Loucy (cell line): ENCODE measurements at regions not wholly inside any gene's neighbourhood (a gene's known extent, or its start where the extent isn't known, plus 50 kb on each side); places are given as distances from the start of the nearest gene placed in this dataset.

Source experiments
- H2AFZ ChIP-seq: fragments of 200-600 bp; sonication (generic); 2 replicates; pipeline ENCODE4 v1.6.0; 2016; ENCODE audit warnings: antibody characterized with exemption, mild to moderate bottlenecking, low read length, moderate library complexity
- H3F3A ChIP-seq: fragments of 200-600 bp; 2 replicates; pipeline ENCODE4 v1.6.0; 2016; ENCODE audit warnings: antibody characterized with exemption, low read depth, mild to moderate bottlenecking
- H3K27me3 ChIP-seq: fragments of 200-600 bp; sonication (generic); 2 replicates; pipeline ENCODE4 v1.6.1; 2014; ENCODE audit warnings: low read length, mild to moderate bottlenecking; ENCODE audit not compliant: insufficient read depth, poor library complexity, severe bottlenecking
- H3K36me3 ChIP-seq: fragments of 200-600 bp; sonication (generic); 2 replicates; pipeline ENCODE4 v1.6.1; 2016; ENCODE audit warnings: low read length; ENCODE audit not compliant: insufficient read depth
- H3K4me1 ChIP-seq: fragments of 200-600 bp; sonication (generic); 2 replicates; pipeline ENCODE4 v1.5.1; 2014; ENCODE audit warnings: low read length, mild to moderate bottlenecking; ENCODE audit not compliant: insufficient read depth, poor library complexity, severe bottlenecking
- H3K4me2 ChIP-seq: fragments of 200-600 bp; sonication (generic); 2 replicates; pipeline ENCODE4 v1.6.0; 2014; ENCODE audit warnings: antibody characterized with exemption, low read length, low read depth, mild to moderate bottlenecking; ENCODE audit not compliant: poor library complexity, severe bottlenecking
- H3K4me3 ChIP-seq: fragments of 200-600 bp; sonication (generic); 2 replicates; pipeline ENCODE4 v1.5.1; 2014; ENCODE audit warnings: low read length, mild to moderate bottlenecking, mixed read lengths; ENCODE audit not compliant: poor library complexity, severe bottlenecking
- H3K79me2 ChIP-seq: fragments of 200-600 bp; sonication (generic); 2 replicates; pipeline ENCODE4 v1.6.1; 2014; ENCODE audit warnings: low read length; ENCODE audit not compliant: insufficient read depth
- H3K9ac ChIP-seq: fragments of 200-600 bp; sonication (generic); 2 replicates; pipeline ENCODE4 v1.6.0; 2014; ENCODE audit warnings: mild to moderate bottlenecking, low read depth, low read length, moderate library complexity; ENCODE audit not compliant: poor library complexity, severe bottlenecking
- H3K9me2 ChIP-seq: fragments of 200-600 bp; sonication (generic); replicated peaks from 2 replicates; pipeline ENCODE4 v1.6.1; 2016; ENCODE audit warnings: low read depth, low read length, mixed read lengths
- H3K9me3 ChIP-seq: fragments of 200-600 bp; sonication (generic); 2 replicates; pipeline ENCODE4 v1.6.1; 2014; ENCODE audit warnings: mild to moderate bottlenecking, antibody characterized with exemption, low read length, low read depth; ENCODE audit not compliant: insufficient read depth
- H4K20me1 ChIP-seq: fragments of 200-600 bp; sonication (generic); 2 replicates; pipeline ENCODE4 v1.6.0; 2014; ENCODE audit warnings: antibody characterized with exemption, low read length, mild to moderate bottlenecking; ENCODE audit not compliant: insufficient read depth, poor library complexity, severe bottlenecking
- EZH2phosphoT487 ChIP-seq: fragments of 200-600 bp; IDR thresholded peaks from 2 replicates; pipeline ENCODE4 v1.6.1; 2018; ENCODE audit warnings: antibody characterized with exemption, mild to moderate bottlenecking, moderate library complexity, borderline replicate concordance
- TF ChIP-seq, protein P1 (sequence below): fragments of 200-600 bp; sonication (generic); conservative IDR thresholded peaks from 2 replicates; pipeline ENCODE4 v1.5.1; 2014; ENCODE audit warnings: mild to moderate bottlenecking, antibody characterized with exemption, low read length

DNA sequence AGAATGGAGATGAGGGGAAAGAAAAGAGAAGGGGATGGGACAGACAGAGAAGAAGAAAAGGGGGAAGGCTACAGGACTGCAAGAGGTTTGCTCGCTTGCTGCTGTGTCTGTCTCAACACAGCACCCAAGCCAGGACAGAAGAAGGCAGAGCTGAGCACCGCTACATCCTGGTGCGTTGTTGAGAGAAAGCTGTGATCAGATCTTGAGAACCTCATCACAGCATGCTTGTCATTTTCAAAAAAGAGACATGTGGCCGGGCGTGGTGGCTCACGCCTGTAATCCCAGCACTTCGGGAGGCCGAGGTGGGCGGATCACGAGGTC is 110.9 kb downstream of the NXNL2 start:
- Histone ChIP-seq H3K4me1 (no peaks in the 10 kb centered on the region), H3F3A (no peaks in the 10 kb centered on the region), H3K36me3 (no peaks in the 10 kb centered on the region), H3K9me2 (no peaks in the 10 kb centered on the region), H2AFZ (no peak overlapping the region), H3K27me3 (no peaks in the 10 kb centered on the region), H3K4me2 (no peak overlapping the region), H4K20me1 (no peaks in the 10 kb centered on the region), H3K4me3 (no peak overlapping the region), H3K79me2 (no peaks in the 10 kb centered on the region), H3K9me3 (no peaks in the 10 kb centered on the region), H3K9ac (no peak overlapping the region)
- TF ChIP-seq EZH2phosphoT487: no peak
- TF ChIP-seq, protein P1, sequence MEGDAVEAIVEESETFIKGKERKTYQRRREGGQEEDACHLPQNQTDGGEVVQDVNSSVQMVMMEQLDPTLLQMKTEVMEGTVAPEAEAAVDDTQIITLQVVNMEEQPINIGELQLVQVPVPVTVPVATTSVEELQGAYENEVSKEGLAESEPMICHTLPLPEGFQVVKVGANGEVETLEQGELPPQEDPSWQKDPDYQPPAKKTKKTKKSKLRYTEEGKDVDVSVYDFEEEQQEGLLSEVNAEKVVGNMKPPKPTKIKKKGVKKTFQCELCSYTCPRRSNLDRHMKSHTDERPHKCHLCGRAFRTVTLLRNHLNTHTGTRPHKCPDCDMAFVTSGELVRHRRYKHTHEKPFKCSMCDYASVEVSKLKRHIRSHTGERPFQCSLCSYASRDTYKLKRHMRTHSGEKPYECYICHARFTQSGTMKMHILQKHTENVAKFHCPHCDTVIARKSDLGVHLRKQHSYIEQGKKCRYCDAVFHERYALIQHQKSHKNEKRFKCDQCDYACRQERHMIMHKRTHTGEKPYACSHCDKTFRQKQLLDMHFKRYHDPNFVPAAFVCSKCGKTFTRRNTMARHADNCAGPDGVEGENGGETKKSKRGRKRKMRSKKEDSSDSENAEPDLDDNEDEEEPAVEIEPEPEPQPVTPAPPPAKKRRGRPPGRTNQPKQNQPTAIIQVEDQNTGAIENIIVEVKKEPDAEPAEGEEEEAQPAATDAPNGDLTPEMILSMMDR: no peak

DNA sequence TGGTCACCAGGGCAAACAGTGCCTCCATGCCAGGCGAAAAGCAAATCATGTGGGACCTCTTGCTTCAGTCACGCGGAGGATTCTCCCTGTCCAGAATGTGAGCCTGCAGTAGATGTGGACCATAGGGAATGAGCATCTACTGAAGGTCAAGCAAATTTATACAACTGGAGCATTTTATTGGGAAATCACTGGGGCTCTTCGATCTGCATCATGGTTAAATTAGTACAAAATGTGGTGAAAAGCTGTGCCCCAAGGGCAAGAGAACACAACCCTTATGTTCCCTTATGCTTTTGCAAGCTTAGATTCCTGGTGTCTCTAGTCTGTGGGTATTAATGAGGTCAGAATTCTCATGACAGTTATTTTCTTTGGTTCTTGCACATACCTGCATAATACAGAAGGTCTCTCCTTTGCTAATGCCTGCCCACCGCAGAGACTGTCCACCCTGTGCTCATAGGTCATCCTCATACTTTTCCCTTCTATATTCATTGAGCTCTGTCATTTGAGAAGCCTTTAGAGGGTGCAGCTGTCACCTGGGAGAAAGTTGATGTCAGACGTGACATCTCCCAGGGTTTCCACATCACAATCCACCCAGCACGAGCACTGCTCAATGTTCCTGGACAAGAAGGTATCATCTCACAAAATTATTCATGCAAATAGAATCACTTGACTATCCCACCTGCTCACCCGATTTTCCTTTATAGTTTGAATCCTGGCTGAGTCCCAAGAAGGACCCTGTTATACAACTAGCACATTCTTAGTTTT is 111.7 kb downstream of the NXNL2 start:
- TF ChIP-seq, protein P1: no peak
- TF ChIP-seq EZH2phosphoT487: no peak
- Histone ChIP-seq H3K9me2 (no peaks in the 10 kb centered on the region), H3K27me3 (no peaks in the 10 kb centered on the region)

DNA sequence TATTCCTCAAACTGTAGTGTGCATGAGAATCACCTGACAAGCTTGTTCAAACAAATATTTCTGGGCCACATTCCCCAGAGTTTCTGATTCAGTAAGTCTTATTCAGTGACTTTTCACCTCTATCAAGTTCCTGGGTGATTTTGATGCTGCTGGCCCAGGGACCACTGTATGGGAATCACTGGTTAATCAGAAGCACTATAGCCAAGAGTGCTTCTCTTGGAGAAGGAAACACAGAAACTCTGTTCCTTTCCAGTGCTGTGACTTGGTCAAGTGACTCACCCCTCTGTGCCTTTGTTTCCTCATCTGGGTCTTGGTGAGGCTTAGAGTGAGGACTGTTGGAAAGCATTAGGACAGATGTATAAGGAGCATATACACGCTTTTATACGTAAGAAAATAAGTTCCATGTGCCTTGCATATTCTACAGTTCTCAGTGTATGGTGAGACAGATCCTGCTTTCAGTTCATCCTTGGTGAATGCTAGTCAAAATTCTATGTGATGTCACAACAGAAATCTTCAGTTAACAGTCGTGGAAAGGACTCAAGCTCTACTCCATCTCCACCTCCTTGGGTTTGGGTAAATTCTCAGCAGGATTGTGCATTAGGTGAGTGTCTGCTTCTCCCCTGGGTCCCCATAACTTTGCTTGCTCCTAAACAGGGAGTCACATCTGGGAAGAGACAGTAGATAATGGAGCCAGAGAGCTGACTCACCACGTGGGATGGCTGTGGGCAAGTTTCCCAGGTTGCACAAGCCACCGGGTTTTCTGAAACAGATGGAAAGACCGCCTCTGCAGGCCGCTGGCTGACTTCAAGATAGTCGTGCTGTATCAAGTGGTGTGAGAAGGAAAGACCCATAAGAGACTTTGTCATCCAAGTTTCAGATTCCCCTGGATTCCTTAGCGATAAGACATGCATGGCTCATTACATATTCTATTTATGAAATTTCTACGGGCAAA is 117.0 kb downstream of the NXNL2 start:
- Histone ChIP-seq H3K9me2 (no peaks in the 10 kb centered on the region), H3K79me2 (no peaks in the 10 kb centered on the region), H3K9ac (no peak overlapping the region), H3K27me3 (no peaks in the 10 kb centered on the region), H3K9me3 (no peaks in the 10 kb centered on the region), H3K4me3 (no peak overlapping the region), H4K20me1 (no peaks in the 10 kb centered on the region), H3K36me3 (no peaks in the 10 kb centered on the region), H3F3A (no peaks in the 10 kb centered on the region), H3K4me1 (no peaks in the 10 kb centered on the region), H2AFZ (no peak overlapping the region), H3K4me2 (no peak overlapping the region)
- no peak for TF ChIP-seq EZH2phosphoT487
- TF ChIP-seq, protein P1: no peak

More for the DNA sequence above, 111.7 kb downstream of the NXNL2 start:
- H3K9me3 ChIP-seq: no peaks in the 10 kb centered on the region
- no peaks in the 10 kb centered on the region for H3F3A ChIP-seq
- no peaks in the 10 kb centered on the region for H3K4me1 ChIP-seq
- H3K4me2 ChIP-seq: no peak overlapping the region
- H2AFZ ChIP-seq: no peak overlapping the region
- no peaks in the 10 kb centered on the region for H3K79me2 ChIP-seq
- no peaks in the 10 kb centered on the region for H3K36me3 ChIP-seq
- H3K4me3 ChIP-seq: no peak overlapping the region
- H4K20me1 ChIP-seq: no peaks in the 10 kb centered on the region
- no peak overlapping the region for H3K9ac ChIP-seq
